Neural cell (in vitro differentiated cells): ENCODE measurements at regions not wholly inside any gene's neighbourhood (a gene's known extent, or its start where the extent isn't known, plus 50 kb on each side); places are given as distances from the start of the nearest gene placed in this dataset.
"Not testable (repeated sequence)": the region's sequence is repeated elsewhere in the genome, so short reads cannot be mapped to it uniquely, and the experiment has no call there.

Experiments used
- CTCF ChIP-seq: fragments of 450-650 bp; IDR thresholded peaks from 2 replicates; pipeline ENCODE4 v1.5.1; 2014; ENCODE audit warnings: antibody characterized with exemption, mild to moderate bottlenecking, moderate library complexity; ENCODE audit not compliant: poor library complexity, severe bottlenecking
- EP300 ChIP-seq: fragments of 450-650 bp; conservative IDR thresholded peaks from 2 replicates; pipeline ENCODE4 v1.6.1; 2014; ENCODE audit warnings: antibody characterized with exemption, mild to moderate bottlenecking, moderate library complexity; ENCODE audit not compliant: poor library complexity, severe bottlenecking
- EZH2 ChIP-seq: fragments of 200-600, 300-800 bp; shearing (Covaris generic), sonication (generic); IDR thresholded peaks from 2 replicates; pipeline ENCODE4 v1.6.1; 2014; ENCODE audit warnings: antibody characterized with exemption, low read length, borderline replicate concordance, mild to moderate bottlenecking; ENCODE audit not compliant: insufficient read depth, poor library complexity, severe bottlenecking
- MXI1 ChIP-seq: fragments of 450-650 bp; conservative IDR thresholded peaks from 2 replicates; pipeline ENCODE4 v1.6.1; 2014; ENCODE audit warnings: antibody characterized with exemption, mild to moderate bottlenecking; ENCODE audit not compliant: poor library complexity, severe bottlenecking
- POLR2AphosphoS5 ChIP-seq: IDR thresholded peaks from 2 replicates; pipeline ENCODE4 v1.6.1; 2012
- RAD21 ChIP-seq: fragments of 450-650 bp; conservative IDR thresholded peaks from 2 replicates; pipeline ENCODE4 v1.6.1; 2014; ENCODE audit warnings: antibody characterized with exemption, mild to moderate bottlenecking, moderate library complexity
- REST ChIP-seq: IDR thresholded peaks from 2 replicates; pipeline ENCODE4 v1.6.1; 2012; ENCODE audit warnings: borderline replicate concordance
- SMC3 ChIP-seq: fragments of 450-650 bp; conservative IDR thresholded peaks from 2 replicates; pipeline ENCODE4 v1.6.1; 2014; ENCODE audit warnings: antibody characterized with exemption, mild to moderate bottlenecking, moderate library complexity; ENCODE audit not compliant: poor library complexity
- TAF1 ChIP-seq: IDR thresholded peaks from 2 replicates; pipeline ENCODE4 v1.6.1; 2012; ENCODE audit warnings: low read depth

GRCh38 chr16:46386805-46387620, 234.2 kb downstream of the SHCBP1 start:
- not testable (repeated sequence) for TF ChIP-seq EP300, CTCF, TAF1, POLR2AphosphoS5, MXI1, EZH2, REST, RAD21, SMC3
